ENCODE measurements at regions not wholly inside any gene's neighbourhood (a gene's known extent, or its start where the extent isn't known, plus 50 kb on each side); places are given as distances from the start of the nearest gene placed in this dataset.

DNA sequence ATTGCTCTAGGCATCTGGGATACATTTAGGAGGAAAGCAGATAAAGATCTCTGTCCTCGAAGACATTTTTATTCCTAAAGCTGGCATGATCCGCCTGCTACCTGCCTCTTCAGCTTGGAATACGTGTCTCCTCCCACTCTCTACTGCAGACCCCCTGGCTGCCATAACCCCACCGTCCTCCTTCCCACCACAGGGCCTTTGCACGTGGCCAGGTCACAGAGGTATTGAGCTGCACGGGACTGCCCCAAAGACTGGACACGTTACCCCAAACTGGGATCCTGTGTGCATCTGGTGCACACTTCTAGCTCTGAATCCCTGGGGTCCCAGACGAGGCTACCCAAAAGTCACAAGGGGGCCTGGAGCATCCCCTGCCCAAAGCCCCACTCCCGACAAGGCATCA lies 351.2 kb upstream of the EEF2KMT start:
- H3K36me3 ChIP-seq (ENCODE audit: insufficient read depth, low read length) = no peaks in the 10 kb centered on the region
- ChIA-PET POLR2A (ENCODE audit: partially characterized antibody) (no interaction called here), CTCF (ENCODE audit: partially characterized antibody) (no interaction called here)
- H3K9me3 ChIP-seq (ENCODE audit: control insufficient read depth in 1 of 2, low read length in 2 of 2) = no peaks in the 10 kb centered on the region
- peaks cover 0 to 9% (median 3%) of the 10 kb centered on the region in 8 donors for H3K9me3 Mint-ChIP-seq
- H3K36me3 Mint-ChIP-seq = no peaks in the 10 kb centered on the region
- no peak overlapping the region for H3K27ac Mint-ChIP-seq
- no peak overlapping the region for H3K4me3 Mint-ChIP-seq
- H3K27me3 Mint-ChIP-seq = peaks cover 2 to 5% of the 10 kb centered on the region in 2 donors
- H3K27ac ChIP-seq (ENCODE audit: low read depth, low read length) = no peak overlapping the region
- intact Hi-C loops (cut with micrococcal nuclease) = no loop called here
- H3K4me3 ChIP-seq (ENCODE audit: low read length in 2 of 2) = no peak overlapping the region
- H3K4me1 ChIP-seq (ENCODE audit: insufficient read depth, low read length) = no peaks in the 10 kb centered on the region
- no peaks in the 10 kb centered on the region for H3K4me1 Mint-ChIP-seq
- no peaks in the 10 kb centered on the region for H3K27me3 ChIP-seq (ENCODE audit: insufficient read depth, low read length)
- no peak for DNase-seq

- Mint-ChIP-seq H3K27ac (no peak overlapping the region), H3K36me3 (no peaks in the 10 kb centered on the region), H3K4me1 (no peaks in the 10 kb centered on the region), H3K27me3 (peaks cover 0 to 5% of the 10 kb centered on the region in 2 donors), H3K9me3 (peaks cover 0 to 7% (median 3%) of the 10 kb centered on the region in 8 donors), H3K4me3 (no peak overlapping the region)
- no peaks in the 10 kb centered on the region for H3K36me3 ChIP-seq (ENCODE audit: insufficient read depth, low read length)
- H3K27me3 ChIP-seq (ENCODE audit: insufficient read depth, low read length) = no peaks in the 10 kb centered on the region
- intact Hi-C loops (cut with micrococcal nuclease) = no loop called here
- ChIA-PET CTCF (ENCODE audit: partially characterized antibody) (no interaction called here), POLR2A (ENCODE audit: partially characterized antibody) (no interaction called here)
- DNase-seq = no peak
- H3K4me3 ChIP-seq (ENCODE audit: low read length in 2 of 2) = no peak overlapping the region
- no peak overlapping the region for H3K27ac ChIP-seq (ENCODE audit: low read depth, low read length)
- H3K4me1 ChIP-seq (ENCODE audit: insufficient read depth, low read length) = no peaks in the 10 kb centered on the region
- no peaks in the 10 kb centered on the region for H3K9me3 ChIP-seq (ENCODE audit: control insufficient read depth in 1 of 2, low read length in 2 of 2)
Observed at GRCh38 chr16:5447734-5448133, 350.1 kb upstream of the EEF2KMT start.

DNA sequence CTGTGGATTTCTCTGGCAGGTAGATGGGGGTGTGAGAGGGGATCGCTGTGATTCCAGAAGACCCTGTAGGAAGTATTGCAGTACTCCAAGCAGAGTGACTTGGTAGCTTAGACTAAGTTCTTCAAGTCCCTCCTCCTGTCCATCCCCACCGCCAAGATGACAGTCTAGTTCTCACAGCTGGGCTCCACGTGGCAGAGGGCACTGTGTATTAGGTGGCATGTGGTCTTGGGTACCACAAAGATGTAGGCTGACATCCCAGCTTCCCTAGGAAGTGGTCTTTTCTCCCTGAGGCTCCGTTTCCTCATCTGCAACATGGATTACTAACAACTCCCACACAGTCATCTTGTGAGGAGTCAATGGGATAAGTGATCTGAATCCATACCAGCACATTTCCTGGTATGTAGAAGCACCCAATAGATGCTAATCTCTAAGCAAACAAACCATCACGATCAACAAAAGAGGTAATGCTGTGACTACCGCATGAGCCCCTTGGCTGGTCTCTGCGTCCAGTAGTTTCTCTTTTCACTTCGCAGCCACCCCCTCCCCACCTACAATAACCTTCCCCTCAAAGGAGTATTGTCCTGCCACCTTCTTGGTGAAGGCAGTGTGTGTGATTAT lies 349.1 kb upstream of the EEF2KMT start:
- Histone ChIP-seq H3K27ac (ENCODE audit: low read depth, low read length) (no peak overlapping the region), H3K4me1 (ENCODE audit: insufficient read depth, low read length) (no peaks in the 10 kb centered on the region), H3K36me3 (ENCODE audit: insufficient read depth, low read length) (no peaks in the 10 kb centered on the region), H3K9me3 (ENCODE audit: control insufficient read depth in 1 of 2, low read length in 2 of 2) (no peaks in the 10 kb centered on the region), H3K4me3 (ENCODE audit: low read length in 2 of 2) (no peak overlapping the region), H3K27me3 (ENCODE audit: insufficient read depth, low read length) (no peaks in the 10 kb centered on the region)
- no peak for DNase-seq
- ChIA-PET CTCF (ENCODE audit: partially characterized antibody) (no interaction called here), POLR2A (ENCODE audit: partially characterized antibody) (no interaction called here)
- H3K4me3 Mint-ChIP-seq = no peak overlapping the region
- peaks cover 0 to 5% of the 10 kb centered on the region in 2 donors for H3K27me3 Mint-ChIP-seq
- H3K27ac Mint-ChIP-seq = no peak overlapping the region
- H3K9me3 Mint-ChIP-seq = peaks cover 0 to 6% (median 3%) of the 10 kb centered on the region in 8 donors
- intact Hi-C loops (cut with micrococcal nuclease) = no loop called here
- no peaks in the 10 kb centered on the region for H3K36me3 Mint-ChIP-seq
- no peaks in the 10 kb centered on the region for H3K4me1 Mint-ChIP-seq

- Mint-ChIP-seq H3K36me3 (no peaks in the 10 kb centered on the region), H3K4me1 (no peaks in the 10 kb centered on the region), H3K9me3 (peaks cover 0 to 15% (median 4%) of the 10 kb centered on the region in 8 donors), H3K27ac (no peak overlapping the region), H3K4me3 (no peak overlapping the region), H3K27me3 (peaks cover 0 to 1% of the 10 kb centered on the region in 2 donors)
- CTCF ChIA-PET (ENCODE audit: partially characterized antibody) = interaction anchor here (0.8 kb wide), 1 partner anchor 76 kb away, joined by 3 read pairs; no protein-coding TSS in a partner anchor
- Histone ChIP-seq H3K4me3 (ENCODE audit: low read length in 2 of 2) (no peak overlapping the region), H3K27ac (ENCODE audit: low read depth, low read length) (no peak overlapping the region), H3K27me3 (ENCODE audit: insufficient read depth, low read length) (no peaks in the 10 kb centered on the region), H3K9me3 (ENCODE audit: control insufficient read depth in 1 of 2, low read length in 2 of 2) (no peaks in the 10 kb centered on the region), H3K36me3 (ENCODE audit: insufficient read depth, low read length) (no peaks in the 10 kb centered on the region), H3K4me1 (ENCODE audit: insufficient read depth, low read length) (no peaks in the 10 kb centered on the region)
- POLR2A ChIA-PET (ENCODE audit: partially characterized antibody) = no interaction called here
- no peak for DNase-seq
- intact Hi-C loops (cut with micrococcal nuclease) = no loop called here
Observed at GRCh38 chr16:5444189-5444588, 346.6 kb upstream of the EEF2KMT start.

GRCh38 chr16:5442986-5443385 lies 345.4 kb upstream of the EEF2KMT start:
- DNase-seq = no peak
- Mint-ChIP-seq H3K27ac (no peak overlapping the region), H3K9me3 (peaks cover 0 to 16% (median 5%) of the 10 kb centered on the region in 8 donors), H3K27me3 (no peaks in the 10 kb centered on the region), H3K4me1 (no peaks in the 10 kb centered on the region), H3K4me3 (no peak overlapping the region), H3K36me3 (no peaks in the 10 kb centered on the region)
- CTCF ChIA-PET (ENCODE audit: partially characterized antibody) = interaction anchor here (0.5 kb wide), 1 partner anchor 11 kb away, joined by 3 read pairs; no protein-coding TSS in a partner anchor
- no peaks in the 10 kb centered on the region for H3K27me3 ChIP-seq (ENCODE audit: insufficient read depth, low read length)
- no peaks in the 10 kb centered on the region for H3K36me3 ChIP-seq (ENCODE audit: insufficient read depth, low read length)
- no peak overlapping the region for H3K4me3 ChIP-seq (ENCODE audit: low read length in 2 of 2)
- no peaks in the 10 kb centered on the region for H3K9me3 ChIP-seq (ENCODE audit: control insufficient read depth in 1 of 2, low read length in 2 of 2)
- intact Hi-C loops (cut with micrococcal nuclease) = no loop called here
- no peak overlapping the region for H3K27ac ChIP-seq (ENCODE audit: low read depth, low read length)
- POLR2A ChIA-PET (ENCODE audit: partially characterized antibody) = no interaction called here
- no peaks in the 10 kb centered on the region for H3K4me1 ChIP-seq (ENCODE audit: insufficient read depth, low read length)

- Mint-ChIP-seq H3K36me3 (no peaks in the 10 kb centered on the region), H3K27ac (no peak overlapping the region), H3K4me1 (no peaks in the 10 kb centered on the region), H3K9me3 (peaks cover 0 to 13% (median 5%) of the 10 kb centered on the region in 8 donors), H3K4me3 (no peak overlapping the region), H3K27me3 (no peaks in the 10 kb centered on the region)
- Histone ChIP-seq H3K4me1 (ENCODE audit: insufficient read depth, low read length) (no peaks in the 10 kb centered on the region), H3K27ac (ENCODE audit: low read depth, low read length) (no peak overlapping the region), H3K36me3 (ENCODE audit: insufficient read depth, low read length) (no peaks in the 10 kb centered on the region), H3K27me3 (ENCODE audit: insufficient read depth, low read length) (no peaks in the 10 kb centered on the region), H3K9me3 (ENCODE audit: control insufficient read depth in 1 of 2, low read length in 2 of 2) (no peaks in the 10 kb centered on the region), H3K4me3 (ENCODE audit: low read length in 2 of 2) (no peak overlapping the region)
- DNase-seq = no peak
- intact Hi-C loops (cut with micrococcal nuclease) = no loop called here
- CTCF ChIA-PET (ENCODE audit: partially characterized antibody) = no interaction called here
- POLR2A ChIA-PET (ENCODE audit: partially characterized antibody) = no interaction called here
Observed at GRCh38 chr16:5442054-5442453, 344.5 kb upstream of the EEF2KMT start.

- Histone ChIP-seq H3K4me1 (ENCODE audit: insufficient read depth, low read length) (no peaks in the 10 kb centered on the region), H3K27me3 (ENCODE audit: insufficient read depth, low read length) (no peaks in the 10 kb centered on the region), H3K36me3 (ENCODE audit: insufficient read depth, low read length) (no peaks in the 10 kb centered on the region), H3K9me3 (ENCODE audit: control insufficient read depth in 1 of 2, low read length in 2 of 2) (no peaks in the 10 kb centered on the region), H3K27ac (ENCODE audit: low read depth, low read length) (no peak overlapping the region), H3K4me3 (ENCODE audit: low read length in 2 of 2) (no peak overlapping the region)
- POLR2A ChIA-PET (ENCODE audit: partially characterized antibody) = no interaction called here
- no peak for DNase-seq
- intact Hi-C loops (cut with micrococcal nuclease) = no loop called here
- Mint-ChIP-seq H3K27me3 (peaks cover 0 to 3% of the 10 kb centered on the region in 2 donors), H3K4me3 (no peak overlapping the region), H3K9me3 (peaks cover 0 to 13% (median 5%) of the 10 kb centered on the region in 8 donors), H3K36me3 (no peaks in the 10 kb centered on the region), H3K27ac (no peak overlapping the region), H3K4me1 (no peaks in the 10 kb centered on the region)
- CTCF ChIA-PET (ENCODE audit: partially characterized antibody) = no interaction called here
Observed at GRCh38 chr16:5438591-5438990, 341.0 kb upstream of the EEF2KMT start.

- no peak overlapping the region for H3K27ac Mint-ChIP-seq
- peaks cover 3% of the 10 kb centered on the region in 2 donors for H3K27me3 Mint-ChIP-seq
- Histone ChIP-seq H3K27me3 (ENCODE audit: insufficient read depth, low read length) (no peaks in the 10 kb centered on the region), H3K27ac (ENCODE audit: low read depth, low read length) (no peak overlapping the region), H3K36me3 (ENCODE audit: insufficient read depth, low read length) (no peaks in the 10 kb centered on the region), H3K4me3 (ENCODE audit: low read length in 2 of 2) (no peak overlapping the region), H3K9me3 (ENCODE audit: control insufficient read depth in 1 of 2, low read length in 2 of 2) (no peaks in the 10 kb centered on the region), H3K4me1 (ENCODE audit: insufficient read depth, low read length) (no peaks in the 10 kb centered on the region)
- H3K9me3 Mint-ChIP-seq = peaks cover 0 to 3% (median 0%) of the 10 kb centered on the region in 8 donors
- ChIA-PET POLR2A (ENCODE audit: partially characterized antibody) (no interaction called here), CTCF (ENCODE audit: partially characterized antibody) (no interaction called here)
- no peaks in the 10 kb centered on the region for H3K36me3 Mint-ChIP-seq
- DNase-seq = no peak
- H3K4me1 Mint-ChIP-seq = no peaks in the 10 kb centered on the region
- H3K4me3 Mint-ChIP-seq = no peak overlapping the region
- intact Hi-C loops (cut with micrococcal nuclease) = no loop called here
Observed at GRCh38 chr16:5433587-5433986, 336.0 kb upstream of the EEF2KMT start.

All from CD4-positive, alpha-beta memory T cell (primary cell).